ENCODE measurements at regions not wholly inside any gene's neighbourhood (a gene's known extent, or its start where the extent isn't known, plus 50 kb on each side); places are given as distances from the start of the nearest gene placed in this dataset.
A peak's percentile ranks its signal among the peaks of the same experiment; 100 is the strongest.
"Not testable (repeated sequence)": the region's sequence is repeated elsewhere in the genome, so short reads cannot be mapped to it uniquely, and the experiment has no call there.

DNA sequence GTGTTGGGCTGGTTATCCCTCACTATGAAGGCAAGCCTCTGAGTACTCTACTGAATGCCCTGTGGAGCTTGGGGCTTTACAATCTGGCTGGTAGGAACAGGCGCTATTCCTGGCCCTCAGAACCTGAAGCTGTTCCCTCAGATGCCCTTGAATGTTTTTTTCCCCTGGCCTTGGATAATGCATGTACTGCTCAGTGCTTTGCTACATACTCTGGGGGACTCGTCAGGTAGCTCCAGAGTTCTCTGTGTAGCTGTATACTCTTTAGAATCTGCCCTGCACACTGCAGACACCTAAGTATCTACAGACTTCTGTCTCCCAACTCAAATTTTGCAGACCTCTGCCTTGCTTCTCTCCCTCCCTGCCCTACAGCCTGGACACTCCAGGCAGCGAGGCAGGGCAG, 93.2 kb downstream of the PROP1 start:
- WGBS, result 100% methylated on average over 1 of the region's 3 CpGs
- DNase-seq (ENCODE audit: low spot score); H3K4me3 ChIP-seq; H3K4me1 ChIP-seq (replicated peaks); H3K36me3 ChIP-seq; H3K27me3 ChIP-seq (replicated peaks; ENCODE audit: insufficient read depth); intact Hi-C loops (cut with DNase I); H3K27ac ChIP-seq; H3K9me3 ChIP-seq: not testable (repeated sequence)

DNA sequence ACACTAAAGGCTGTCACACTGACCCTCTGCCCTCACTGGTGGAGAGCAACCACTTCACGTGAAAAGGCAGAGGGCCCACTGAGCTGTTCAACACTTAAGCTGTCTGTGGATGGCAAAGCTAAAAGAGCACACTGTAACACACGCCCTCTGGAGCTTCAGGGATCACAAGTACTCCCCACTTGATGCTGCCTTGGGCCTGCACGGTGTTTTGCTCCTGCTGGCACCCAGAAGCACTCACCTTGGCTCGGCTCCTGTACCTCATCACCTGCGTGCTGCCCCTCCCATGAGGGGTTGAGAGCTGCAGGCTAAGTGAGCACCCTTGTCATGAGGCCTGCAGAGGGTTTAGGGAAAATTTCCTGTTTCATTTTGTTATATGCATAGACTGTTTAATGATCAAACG, 96.0 kb downstream of the PROP1 start:
- H3K9me3 ChIP-seq; H3K4me1 ChIP-seq (replicated peaks); DNase-seq (ENCODE audit: low spot score); H3K27me3 ChIP-seq (replicated peaks; ENCODE audit: insufficient read depth); H3K27ac ChIP-seq; intact Hi-C loops (cut with DNase I); H3K36me3 ChIP-seq; H3K4me3 ChIP-seq: not testable (repeated sequence)
- WGBS, result no CpG with 5 or more reads among the region's 6 CpGs

DNA sequence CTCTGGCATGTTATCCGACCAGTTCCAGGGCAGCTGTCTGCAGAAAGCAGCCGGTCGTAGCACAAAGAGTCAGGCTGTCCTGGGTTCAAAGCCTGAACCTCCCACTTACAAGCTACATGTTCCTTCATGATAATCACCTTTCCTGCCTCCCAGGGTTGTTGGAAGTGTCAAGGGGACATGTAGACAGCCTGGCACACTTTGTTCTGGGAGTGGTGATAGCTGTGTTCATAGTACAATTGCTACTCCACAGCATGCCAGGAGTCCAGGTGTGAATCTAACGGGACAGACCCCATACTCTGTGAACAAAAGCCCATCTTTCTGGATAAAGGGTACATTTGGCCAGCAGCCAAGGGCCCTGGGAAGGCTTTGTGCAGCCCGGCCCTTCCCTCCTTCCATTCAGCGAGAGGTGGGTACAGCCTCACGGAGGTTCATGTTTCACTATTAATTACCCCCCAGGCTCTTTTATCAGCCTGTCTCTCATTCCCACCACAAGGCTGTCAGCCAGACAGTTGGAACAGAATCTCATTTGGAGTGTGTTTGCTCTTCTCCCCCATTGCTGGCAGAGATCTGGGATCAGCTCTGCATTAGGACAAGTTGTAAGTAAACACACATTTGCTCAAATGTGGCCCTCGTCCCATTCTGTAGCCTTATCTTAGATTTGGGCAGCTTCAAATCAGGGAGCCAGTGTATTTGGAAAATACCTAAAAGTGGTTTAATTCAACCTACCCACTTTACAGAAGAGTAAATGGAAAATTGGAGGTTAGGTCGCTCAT, 101.2 kb downstream of the PROP1 start:
- H3K27ac ChIP-seq; H3K9me3 ChIP-seq; DNase-seq (ENCODE audit: low spot score); H3K27me3 ChIP-seq (replicated peaks; ENCODE audit: insufficient read depth); intact Hi-C loops (cut with DNase I); H3K4me1 ChIP-seq (replicated peaks); H3K36me3 ChIP-seq; H3K4me3 ChIP-seq: not testable (repeated sequence)
- WGBS, result no CpG with 5 or more reads among the region's 9 CpGs

DNA sequence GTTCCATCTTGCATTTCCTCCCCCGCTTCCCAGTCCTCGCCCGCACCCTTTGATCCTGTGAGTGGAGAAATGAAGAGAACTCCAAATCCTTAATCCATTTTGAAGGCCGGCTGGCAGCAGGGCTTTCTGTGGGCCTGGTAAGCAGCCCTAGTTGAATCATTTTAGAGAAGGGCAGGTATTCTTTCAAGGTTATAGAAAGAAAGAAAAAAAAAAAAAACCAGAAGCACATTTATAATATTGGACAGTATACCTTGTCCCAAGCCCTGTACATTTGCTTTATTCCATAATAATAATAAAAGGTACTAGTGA, 103.7 kb downstream of the PROP1 start:
- H3K4me3 ChIP-seq; H3K27me3 ChIP-seq (replicated peaks; ENCODE audit: insufficient read depth); intact Hi-C loops (cut with DNase I); H3K9me3 ChIP-seq; H3K4me1 ChIP-seq (replicated peaks); H3K36me3 ChIP-seq: not testable (repeated sequence)
- peak overlapping the region; percentile 36 to 51 for H3K27ac ChIP-seq
- 30% methylated on average over 4 of the region's 4 CpGs for WGBS
- peak; percentile 61 for DNase-seq (ENCODE audit: low spot score)

DNA sequence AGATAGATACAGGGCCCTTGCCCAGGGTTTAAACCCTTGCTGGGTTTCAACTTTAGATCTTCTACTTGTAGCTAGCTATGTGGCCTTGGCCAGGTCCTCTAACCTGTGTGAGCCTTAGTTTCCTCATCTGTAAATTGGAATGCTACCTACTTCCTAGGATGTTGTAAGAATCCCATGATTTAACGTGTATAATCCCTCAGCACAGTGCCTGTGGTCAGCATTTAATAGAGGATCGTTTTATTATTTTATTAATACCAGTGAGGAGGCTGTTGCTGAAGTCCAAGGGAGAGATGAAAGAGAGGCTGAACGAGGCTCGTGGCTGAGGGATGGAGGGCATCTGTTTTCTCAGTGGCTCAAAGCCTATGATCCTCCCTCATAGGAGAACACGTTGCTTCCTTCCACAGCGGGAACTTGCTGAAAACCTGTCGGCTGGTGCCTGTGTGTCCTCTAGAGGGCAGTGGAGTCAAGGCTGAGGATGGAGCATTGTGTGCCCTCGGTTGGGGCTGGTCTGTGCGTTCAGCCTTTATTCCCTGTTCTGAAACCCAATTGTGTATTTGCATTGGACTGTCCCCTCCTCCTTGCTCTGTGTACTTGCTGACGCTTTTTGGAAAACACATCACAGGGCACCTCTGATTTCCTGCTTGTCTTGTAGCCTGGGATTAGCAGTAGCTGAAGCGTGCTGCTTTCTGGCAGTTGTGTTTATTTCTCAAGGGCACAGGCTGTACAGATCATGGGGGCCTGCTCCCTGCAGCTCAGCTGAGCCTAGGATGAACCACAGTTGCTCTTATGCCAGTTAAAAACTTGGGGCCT, 104.3 kb downstream of the PROP1 start:
- TF ChIP-seq, protein P1, sequence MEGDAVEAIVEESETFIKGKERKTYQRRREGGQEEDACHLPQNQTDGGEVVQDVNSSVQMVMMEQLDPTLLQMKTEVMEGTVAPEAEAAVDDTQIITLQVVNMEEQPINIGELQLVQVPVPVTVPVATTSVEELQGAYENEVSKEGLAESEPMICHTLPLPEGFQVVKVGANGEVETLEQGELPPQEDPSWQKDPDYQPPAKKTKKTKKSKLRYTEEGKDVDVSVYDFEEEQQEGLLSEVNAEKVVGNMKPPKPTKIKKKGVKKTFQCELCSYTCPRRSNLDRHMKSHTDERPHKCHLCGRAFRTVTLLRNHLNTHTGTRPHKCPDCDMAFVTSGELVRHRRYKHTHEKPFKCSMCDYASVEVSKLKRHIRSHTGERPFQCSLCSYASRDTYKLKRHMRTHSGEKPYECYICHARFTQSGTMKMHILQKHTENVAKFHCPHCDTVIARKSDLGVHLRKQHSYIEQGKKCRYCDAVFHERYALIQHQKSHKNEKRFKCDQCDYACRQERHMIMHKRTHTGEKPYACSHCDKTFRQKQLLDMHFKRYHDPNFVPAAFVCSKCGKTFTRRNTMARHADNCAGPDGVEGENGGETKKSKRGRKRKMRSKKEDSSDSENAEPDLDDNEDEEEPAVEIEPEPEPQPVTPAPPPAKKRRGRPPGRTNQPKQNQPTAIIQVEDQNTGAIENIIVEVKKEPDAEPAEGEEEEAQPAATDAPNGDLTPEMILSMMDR (IDR thresholded peaks at IDR 0.05), result peak in 1 of 4 experiments; percentile 34
- H3K9me3 ChIP-seq; H3K27me3 ChIP-seq (replicated peaks; ENCODE audit: insufficient read depth); H3K4me3 ChIP-seq; H3K36me3 ChIP-seq; intact Hi-C loops (cut with DNase I); H3K4me1 ChIP-seq (replicated peaks): not testable (repeated sequence)
- H3K27ac ChIP-seq, result peak overlapping the region; percentile 62 to 66
- DNase-seq (ENCODE audit: low spot score), result peak; percentile 46
- WGBS, result 14% methylated on average over 3 of the region's 11 CpGs

DNA sequence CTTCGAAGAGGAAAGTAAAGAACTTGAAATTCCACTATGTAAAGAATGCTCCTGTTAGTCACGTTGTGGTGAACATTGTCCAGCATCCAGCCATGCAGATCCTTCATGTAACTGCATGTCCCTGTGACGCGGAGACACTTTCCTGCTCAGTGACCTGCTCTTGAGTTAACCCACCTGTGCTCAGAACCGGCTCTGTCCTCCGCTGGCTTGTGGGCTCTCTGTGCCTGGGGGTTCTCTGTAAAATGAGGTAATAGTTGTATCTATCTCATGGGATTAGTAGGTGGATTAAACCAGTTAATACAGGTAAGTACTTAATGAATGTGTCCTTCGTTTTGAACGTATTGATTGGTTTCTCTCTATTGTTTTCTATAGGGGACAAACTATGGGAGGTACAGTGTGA, 100.6 kb upstream of the FAM153A start:
- intact Hi-C loops (cut with DNase I); H3K4me3 ChIP-seq; DNase-seq (ENCODE audit: low spot score); H3K36me3 ChIP-seq; H3K27ac ChIP-seq; H3K4me1 ChIP-seq (replicated peaks); H3K9me3 ChIP-seq; H3K27me3 ChIP-seq (replicated peaks; ENCODE audit: insufficient read depth): not testable (repeated sequence)
- 55% methylated on average over 8 of the region's 8 CpGs for WGBS

DNA sequence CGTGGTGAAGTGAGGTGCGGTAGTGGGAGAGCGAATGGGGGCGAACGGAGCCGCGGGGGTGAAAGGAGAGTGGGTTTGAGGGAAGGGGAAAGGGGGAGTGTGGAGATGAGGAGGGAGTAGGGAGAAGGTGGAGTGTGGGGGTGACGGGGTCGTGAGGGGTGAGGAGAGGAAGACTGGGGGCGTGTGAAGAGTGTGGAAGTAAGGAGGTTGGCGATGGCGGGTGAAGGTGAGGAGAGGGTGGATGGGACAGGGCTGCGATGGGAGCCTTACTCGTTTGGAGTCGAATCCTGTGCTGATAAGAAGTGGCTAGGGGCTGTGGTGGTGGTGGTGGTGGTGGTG, 93.2 kb upstream of the FAM153A start:
- H3K27ac ChIP-seq; intact Hi-C loops (cut with DNase I); DNase-seq (ENCODE audit: low spot score); H3K36me3 ChIP-seq; H3K27me3 ChIP-seq (replicated peaks; ENCODE audit: insufficient read depth); H3K9me3 ChIP-seq; H3K4me1 ChIP-seq (replicated peaks): not testable (repeated sequence)
- under 1% methylated on average over 6 of the region's 15 CpGs for WGBS
- peak overlapping the region; percentile 15 to 38 for H3K4me3 ChIP-seq

DNA sequence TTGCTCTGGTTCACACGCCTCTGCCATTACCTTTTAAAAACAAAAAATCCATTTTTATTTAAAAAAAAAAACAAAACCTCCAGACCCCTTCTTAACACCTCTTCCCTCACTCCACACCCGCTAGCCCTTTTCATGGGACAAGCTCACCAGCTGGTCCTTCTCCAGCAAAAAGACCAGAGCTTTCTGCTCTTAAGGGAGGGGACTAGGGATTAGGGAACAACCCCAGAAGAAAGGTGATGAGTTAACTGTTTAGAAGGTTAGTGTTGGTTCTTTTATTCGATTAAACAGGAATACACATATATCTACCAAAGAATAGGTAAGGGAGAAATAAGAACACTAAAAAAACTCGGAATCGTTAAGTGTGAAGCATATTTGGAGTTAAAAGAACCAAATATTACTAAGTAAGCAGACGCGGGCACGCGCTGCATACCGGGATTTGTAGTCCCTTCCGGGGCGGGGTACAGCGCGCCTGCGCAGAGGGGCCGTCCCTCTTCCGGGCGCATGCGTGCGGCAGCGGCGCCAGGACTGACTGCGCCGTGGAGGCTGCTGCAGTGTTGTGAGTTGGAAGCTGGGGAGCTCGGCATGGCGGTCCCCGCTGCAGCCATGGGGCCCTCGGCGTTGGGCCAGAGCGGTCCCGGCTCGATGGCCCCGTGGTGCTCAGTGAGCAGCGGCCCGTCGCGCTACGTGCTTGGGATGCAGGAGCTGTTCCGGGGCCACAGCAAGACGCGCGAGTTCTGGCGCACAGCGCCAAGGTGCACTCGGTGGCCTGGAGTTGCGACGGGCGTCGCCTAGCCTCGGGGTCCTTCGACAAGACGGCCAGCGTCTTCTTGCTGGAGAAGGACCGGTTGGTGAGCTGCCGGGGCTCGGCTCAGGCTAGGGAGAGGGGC, 92.6 kb upstream of the FAM153A start:
- DNase-seq (ENCODE audit: low spot score); H3K9me3 ChIP-seq; H3K27ac ChIP-seq; H3K4me1 ChIP-seq (replicated peaks); intact Hi-C loops (cut with DNase I); H3K36me3 ChIP-seq; H3K27me3 ChIP-seq (replicated peaks; ENCODE audit: insufficient read depth): not testable (repeated sequence)
- WGBS, result 25% methylated on average over 3 of the region's 56 CpGs
- H3K4me3 ChIP-seq, result peak overlapping the region in 1 of 2 donors; percentile 38

DNA sequence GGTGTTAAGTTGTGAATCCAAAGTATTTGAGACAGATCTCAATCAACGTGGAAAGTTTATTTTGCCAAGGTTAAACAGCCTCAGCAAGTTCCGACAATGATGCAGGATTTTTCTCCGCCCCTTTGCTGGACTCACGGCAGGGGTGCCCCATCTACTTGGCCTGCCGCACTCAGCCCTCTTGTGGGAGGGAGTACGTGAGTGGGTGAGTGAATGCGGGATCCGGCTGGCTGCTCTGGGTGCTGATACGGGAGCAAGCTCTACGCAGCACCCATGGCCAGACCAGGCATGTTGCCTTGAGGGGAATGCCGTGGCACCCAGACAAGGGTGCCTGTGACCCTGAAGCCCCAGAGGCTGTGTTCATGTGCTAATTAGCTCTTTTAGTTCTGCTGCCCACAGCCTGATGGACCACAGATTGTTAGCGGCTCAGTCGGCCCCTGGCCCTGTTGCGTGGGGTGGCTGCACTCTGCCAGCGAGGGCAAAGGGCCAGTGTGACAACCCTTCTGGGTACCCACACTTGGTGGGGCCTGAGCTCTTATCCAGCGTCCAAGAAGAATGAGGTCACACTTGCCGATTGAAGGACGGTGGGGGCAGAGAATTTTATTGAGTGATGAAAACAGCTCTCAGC, 81.2 kb upstream of the FAM153A start:
- H3K4me1 ChIP-seq (replicated peaks); H3K4me3 ChIP-seq; H3K9me3 ChIP-seq; DNase-seq (ENCODE audit: low spot score); H3K36me3 ChIP-seq; intact Hi-C loops (cut with DNase I); H3K27ac ChIP-seq; H3K27me3 ChIP-seq (replicated peaks; ENCODE audit: insufficient read depth): not testable (repeated sequence)
- no CpG with 5 or more reads among the region's 18 CpGs for WGBS

DNA sequence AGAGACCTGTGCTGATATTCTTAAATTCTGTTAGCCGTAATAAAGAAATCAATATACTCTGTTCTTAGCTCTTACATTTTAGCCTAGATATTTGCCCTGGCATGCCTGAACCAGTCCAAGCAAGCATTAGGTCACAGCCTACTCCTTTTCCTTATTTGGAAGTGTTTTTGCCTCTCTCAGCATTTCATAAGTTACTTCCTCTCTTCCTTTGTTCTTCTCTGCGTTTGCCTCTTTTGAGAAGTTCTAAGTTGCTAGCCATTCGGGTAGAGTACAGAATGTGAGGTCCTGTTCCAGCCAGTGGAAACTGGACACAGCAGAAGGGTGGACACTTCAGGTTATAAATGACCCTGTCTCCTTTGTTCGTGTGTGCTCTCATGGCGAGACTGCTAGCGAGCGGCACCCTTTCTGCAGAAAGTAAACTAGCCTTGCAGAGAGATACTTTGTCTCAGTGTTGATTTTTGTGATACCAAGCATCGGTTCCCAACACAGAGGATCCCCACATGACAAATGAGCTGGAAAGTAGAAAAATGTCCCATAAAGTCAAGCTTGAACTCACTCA, 75.0 kb upstream of the FAM153A start:
- H3K9me3 ChIP-seq; H3K27ac ChIP-seq; H3K4me1 ChIP-seq (replicated peaks); DNase-seq (ENCODE audit: low spot score); intact Hi-C loops (cut with DNase I); H3K27me3 ChIP-seq (replicated peaks; ENCODE audit: insufficient read depth); H3K4me3 ChIP-seq; H3K36me3 ChIP-seq: not testable (repeated sequence)
- 94% methylated on average over 5 of the region's 8 CpGs for WGBS

DNA sequence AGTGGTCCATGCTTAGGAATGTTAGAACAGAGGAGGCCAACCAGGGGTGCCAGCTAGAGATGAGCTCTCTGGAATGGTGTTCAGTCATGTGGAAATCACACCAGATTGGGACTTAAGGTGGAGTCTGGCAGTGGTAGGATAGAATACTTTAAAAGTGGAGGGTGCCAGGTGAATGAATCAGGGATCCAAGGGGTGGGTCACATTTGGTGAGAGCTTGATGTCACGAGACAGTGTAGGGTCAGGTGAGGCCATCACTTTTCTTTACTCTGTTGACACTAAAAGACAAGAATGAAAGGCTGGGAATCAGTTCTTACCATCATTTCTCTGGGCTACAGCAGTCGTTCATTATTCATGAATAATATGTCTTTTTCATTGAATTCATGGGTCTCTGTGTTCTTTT, 73.8 kb upstream of the FAM153A start:
- H3K4me1 ChIP-seq (replicated peaks); H3K9me3 ChIP-seq; H3K27ac ChIP-seq; DNase-seq (ENCODE audit: low spot score); H3K36me3 ChIP-seq; H3K27me3 ChIP-seq (replicated peaks; ENCODE audit: insufficient read depth); intact Hi-C loops (cut with DNase I); H3K4me3 ChIP-seq: not testable (repeated sequence)
- 77% methylated on average over 1 of the region's 2 CpGs for WGBS
